Subcutaneous abdominal adipose tissue (tissue), 5 donors: ENCODE measurements at regions not wholly inside any gene's neighbourhood (a gene's known extent, or its start where the extent isn't known, plus 50 kb on each side); places are given as distances from the start of the nearest gene placed in this dataset.

Experiments used
- H3K27ac ChIP-seq: one replicate; pipeline ENCODE4 v1.7.0; 2013; ENCODE audit warnings: low read depth, mild to moderate bottlenecking, inconsistent platforms, low read length, moderate library complexity
- H3K27me3 ChIP-seq, 5 donors: one replicate each; pipeline ENCODE4 v1.7.0; 2013; ENCODE audit warnings: low read length in 5 of 5, inconsistent platforms in 1 of 5; ENCODE audit not compliant: control insufficient read depth in 5 of 5, insufficient read depth in 4 of 5
- H3K36me3 ChIP-seq, 5 donors: one replicate each; pipeline ENCODE4 v1.7.0; 2013; ENCODE audit warnings: low read length in 5 of 5; ENCODE audit not compliant: control insufficient read depth in 5 of 5, insufficient read depth in 5 of 5
- H3K4me1 ChIP-seq, 5 donors: one replicate each; pipeline ENCODE4 v1.7.0; 2013; ENCODE audit warnings: low read length in 5 of 5, mild to moderate bottlenecking in 3 of 5, moderate library complexity in 1 of 5; ENCODE audit not compliant: control insufficient read depth in 5 of 5, insufficient read depth in 5 of 5
- H3K4me3 ChIP-seq, 5 donors: one replicate each; pipeline ENCODE4 v1.7.0; 2013; ENCODE audit warnings: low read length in 5 of 5, low read depth in 1 of 5
- H3K9ac ChIP-seq, 5 donors: one replicate each; pipeline ENCODE4 v1.7.0; 2013; ENCODE audit warnings: low read length in 5 of 5, mild to moderate bottlenecking in 4 of 5, moderate library complexity in 3 of 5
- H3K9me3 ChIP-seq, 5 donors: one replicate each; pipeline ENCODE4 v1.7.0; 2013; ENCODE audit warnings: low read length in 5 of 5; ENCODE audit not compliant: control insufficient read depth in 5 of 5
- donor health status: healthy.
- donor health status: healthy.
- donor health status: healthy.
- donor health status: healthy.
- donor health status: healthy.

GRCh38 chr6:51464956-51465355 is 622.5 kb downstream of the PKHD1 start:
- Histone ChIP-seq H3K27ac (no peak overlapping the region), H3K9me3 (no peaks in the 10 kb centered on the region), H3K9ac (no peak overlapping the region), H3K27me3 (no peaks in the 10 kb centered on the region), H3K36me3 (no peaks in the 10 kb centered on the region), H3K4me1 (no peaks in the 10 kb centered on the region), H3K4me3 (no peak overlapping the region)

DNA sequence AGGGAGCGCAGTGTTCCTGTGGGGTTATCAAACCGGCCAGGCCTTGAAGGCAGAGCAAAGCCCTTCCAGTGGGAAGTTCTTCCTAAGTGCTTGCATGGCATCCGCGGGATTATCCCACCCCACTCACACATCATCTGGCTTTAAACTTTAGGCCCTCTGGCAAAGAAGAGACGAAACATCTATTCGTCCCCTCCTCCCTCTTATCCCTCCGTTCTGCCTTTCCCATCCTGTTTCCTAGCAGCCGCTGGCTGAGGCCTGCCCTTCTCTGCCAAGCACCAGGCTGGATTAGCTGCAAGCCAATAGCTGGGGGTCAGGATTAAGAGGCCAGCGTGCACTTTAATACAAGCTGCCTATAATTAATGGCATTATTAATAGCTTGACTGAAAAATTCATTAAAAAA is 621.0 kb downstream of the PKHD1 start:
- H3K4me3 ChIP-seq = no peak overlapping the region
- no peaks in the 10 kb centered on the region for H3K27me3 ChIP-seq
- H3K9me3 ChIP-seq = no peaks in the 10 kb centered on the region
- no peak overlapping the region for H3K9ac ChIP-seq
- no peak overlapping the region for H3K27ac ChIP-seq
- no peaks in the 10 kb centered on the region for H3K36me3 ChIP-seq
- H3K4me1 ChIP-seq = no peaks in the 10 kb centered on the region

GRCh38 chr6:51467231-51467952 is 620.0 kb downstream of the PKHD1 start:
- Histone ChIP-seq H3K4me3 (no peak overlapping the region), H3K4me1 (no peaks in the 10 kb centered on the region), H3K27ac (no peak overlapping the region), H3K9ac (no peak overlapping the region), H3K27me3 (no peaks in the 10 kb centered on the region), H3K9me3 (no peaks in the 10 kb centered on the region), H3K36me3 (no peaks in the 10 kb centered on the region)

- Histone ChIP-seq H3K27ac (no peak overlapping the region), H3K9ac (no peak overlapping the region), H3K9me3 (no peaks in the 10 kb centered on the region), H3K4me1 (no peaks in the 10 kb centered on the region), H3K27me3 (no peaks in the 10 kb centered on the region), H3K4me3 (no peak overlapping the region), H3K36me3 (no peaks in the 10 kb centered on the region)
Observed at GRCh38 chr6:51468704-51469103, 618.7 kb downstream of the PKHD1 start.

DNA sequence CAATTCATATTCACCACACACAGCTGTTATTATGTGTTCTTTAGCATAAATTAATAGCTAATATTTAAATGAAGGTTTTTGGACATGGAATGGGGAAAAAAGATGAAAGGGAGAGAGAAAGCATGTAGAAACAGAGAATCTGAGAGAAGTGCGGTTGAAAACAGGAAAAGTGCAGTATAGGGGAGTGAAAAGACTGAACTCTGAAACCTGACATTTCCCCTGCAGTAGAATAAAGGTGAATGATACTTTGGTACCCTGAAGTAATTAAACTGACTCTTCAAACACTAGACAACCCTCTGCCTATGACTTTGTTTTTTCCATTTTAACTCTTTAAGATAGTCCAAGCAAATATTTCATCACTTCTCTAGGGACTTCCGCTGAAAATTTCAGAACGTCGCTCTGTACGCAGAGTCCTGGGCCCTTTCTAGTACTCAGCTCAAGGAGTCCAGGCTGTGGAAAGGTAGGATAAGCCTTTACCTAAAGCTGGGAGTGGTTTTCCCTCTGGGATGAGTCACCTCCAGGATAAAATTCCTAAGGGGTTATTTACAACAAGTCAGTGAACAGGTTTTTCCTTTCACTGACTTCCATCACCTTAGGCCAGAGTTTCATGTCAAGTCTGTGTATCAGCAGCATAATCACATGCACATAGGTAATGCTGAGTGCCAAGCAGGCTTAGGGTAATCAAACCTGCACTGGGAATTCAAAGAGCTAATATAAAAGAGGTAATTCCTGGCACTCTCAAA is 614.5 kb downstream of the PKHD1 start:
- no peaks in the 10 kb centered on the region for H3K4me1 ChIP-seq
- no peak overlapping the region for H3K9ac ChIP-seq
- no peaks in the 10 kb centered on the region for H3K9me3 ChIP-seq
- no peak overlapping the region for H3K4me3 ChIP-seq
- H3K27me3 ChIP-seq = no peaks in the 10 kb centered on the region
- H3K36me3 ChIP-seq = no peaks in the 10 kb centered on the region
- no peak overlapping the region for H3K27ac ChIP-seq

DNA sequence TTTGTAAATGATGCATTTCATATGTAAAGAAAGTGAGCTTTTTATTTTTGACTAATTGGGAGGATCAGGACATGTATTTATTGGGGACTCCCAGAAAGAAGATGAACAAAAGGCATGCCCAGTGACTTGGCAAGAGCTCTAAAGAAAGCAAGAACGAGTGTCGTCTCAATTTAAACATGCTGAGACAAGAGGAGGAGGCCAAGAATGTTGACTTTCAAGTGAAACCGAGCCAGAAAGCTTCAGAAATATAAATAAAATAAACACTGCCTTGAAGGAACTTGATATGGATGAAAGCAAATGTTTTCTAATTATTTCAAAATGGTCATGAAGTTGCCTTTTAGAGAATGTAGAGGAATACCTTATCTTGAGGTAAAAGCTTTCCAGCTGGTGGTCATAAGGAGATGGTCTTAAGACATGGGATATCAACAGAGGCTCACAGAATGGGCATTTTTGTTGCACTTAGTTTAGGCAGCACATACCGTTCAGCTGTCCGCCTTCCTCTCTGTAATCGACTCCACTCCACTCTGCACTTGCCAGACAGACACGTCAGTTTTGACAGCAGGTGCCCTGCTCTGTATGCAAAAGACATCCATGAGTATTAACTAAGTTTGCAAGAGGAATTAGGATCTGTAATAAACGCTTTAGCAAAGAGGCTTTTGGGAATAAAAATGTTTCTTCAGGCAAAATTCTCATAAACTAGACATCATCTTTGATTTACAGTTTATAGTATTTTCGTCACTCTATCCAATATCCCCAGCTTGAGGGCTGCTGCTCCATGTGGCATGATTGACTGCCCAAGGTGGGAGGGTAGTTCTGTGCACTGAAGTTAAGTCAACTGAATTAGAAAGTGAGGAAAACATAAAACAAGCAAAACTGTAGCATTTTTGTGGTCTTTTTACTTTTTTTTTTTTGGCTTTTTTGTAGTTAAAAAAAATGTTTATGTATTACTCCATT is 613.1 kb downstream of the PKHD1 start:
- Histone ChIP-seq H3K9me3 (no peaks in the 10 kb centered on the region), H3K27ac (no peak overlapping the region), H3K4me1 (no peaks in the 10 kb centered on the region), H3K4me3 (no peak overlapping the region), H3K36me3 (no peaks in the 10 kb centered on the region), H3K9ac (no peak overlapping the region), H3K27me3 (no peaks in the 10 kb centered on the region)

DNA sequence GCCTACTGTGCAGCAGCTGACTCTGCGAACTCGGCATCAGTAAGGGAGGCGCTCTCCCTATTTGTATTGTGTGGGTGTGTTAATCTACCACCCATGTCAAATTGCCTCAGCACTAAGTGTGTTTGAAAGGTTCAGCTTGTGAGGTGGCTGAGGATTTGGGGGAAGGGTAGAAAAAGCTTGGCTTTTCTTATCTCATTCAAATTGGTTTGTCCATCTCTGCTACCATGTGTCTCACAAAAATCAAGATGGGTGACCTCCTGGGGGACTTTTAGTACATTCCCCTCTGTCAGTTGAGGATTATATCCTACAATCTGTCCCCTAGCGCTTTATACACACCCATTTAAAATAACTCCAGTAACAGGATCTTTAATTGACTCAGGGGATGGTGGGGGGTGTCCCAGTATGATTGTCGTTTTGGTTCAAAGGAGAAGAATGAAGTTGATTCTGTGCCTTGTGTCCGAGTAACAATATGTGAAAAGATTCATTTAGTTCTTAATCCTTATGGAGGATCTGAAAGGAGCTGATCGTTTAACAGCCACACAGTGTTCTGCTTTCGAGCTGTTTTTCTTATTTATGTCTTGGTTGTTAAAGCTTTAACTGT is 609.6 kb downstream of the PKHD1 start:
- H3K9me3 ChIP-seq = no peaks in the 10 kb centered on the region
- no peaks in the 10 kb centered on the region for H3K27me3 ChIP-seq
- no peak overlapping the region for H3K9ac ChIP-seq
- no peak overlapping the region for H3K4me3 ChIP-seq
- no peak overlapping the region for H3K27ac ChIP-seq
- H3K36me3 ChIP-seq = no peaks in the 10 kb centered on the region
- no peaks in the 10 kb centered on the region for H3K4me1 ChIP-seq

GRCh38 chr6:51479296-51479695 is 608.1 kb downstream of the PKHD1 start:
- no peak overlapping the region for H3K27ac ChIP-seq

DNA sequence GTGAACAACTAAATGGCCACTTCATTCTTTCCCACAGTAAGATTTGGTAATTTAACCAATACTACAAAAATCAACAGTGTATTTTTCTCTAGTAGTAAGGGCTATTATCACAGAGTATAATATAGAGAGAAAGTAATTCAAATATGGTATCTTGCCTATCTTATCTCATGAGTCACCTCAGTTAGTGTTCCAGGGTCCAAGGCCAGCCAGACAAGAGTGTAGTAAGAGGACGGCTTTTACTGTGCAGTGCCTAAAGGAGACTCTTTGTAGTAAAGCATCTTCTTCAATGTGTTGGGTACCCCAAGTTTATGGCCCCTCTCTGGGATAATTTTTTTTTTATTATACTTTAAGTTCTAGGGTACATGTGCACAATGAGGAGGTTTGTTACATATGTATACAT is 607.4 kb downstream of the PKHD1 start:
- H3K27me3 ChIP-seq = no peaks in the 10 kb centered on the region
- H3K4me3 ChIP-seq = no peak overlapping the region
- no peaks in the 10 kb centered on the region for H3K36me3 ChIP-seq
- H3K27ac ChIP-seq = no peak overlapping the region
- no peak overlapping the region for H3K9ac ChIP-seq
- no peaks in the 10 kb centered on the region for H3K4me1 ChIP-seq
- no peaks in the 10 kb centered on the region for H3K9me3 ChIP-seq

More at GRCh38 chr6:51479296-51479695, 608.1 kb downstream of the PKHD1 start:
- Histone ChIP-seq H3K9me3 (no peaks in the 10 kb centered on the region), H3K36me3 (no peaks in the 10 kb centered on the region), H3K27me3 (no peaks in the 10 kb centered on the region), H3K4me3 (no peak overlapping the region), H3K9ac (no peak overlapping the region), H3K4me1 (no peaks in the 10 kb centered on the region)
